IMR-90 (cell line): ENCODE measurements at regions not wholly inside any gene's neighbourhood (a gene's known extent, or its start where the extent isn't known, plus 50 kb on each side); places are given as distances from the start of the nearest gene placed in this dataset.

ENCODE experiments used
- ATAC-seq: fragments of 200-7000 bp; cut with Tn5 transposase; 2 replicates; pipeline ENCODE4 v1.9.1; 2020; ENCODE audit warnings: low read depth, mild to moderate bottlenecking, moderate library complexity
- BruUV-seq: library from RNA; stranded (reverse); fragments of 400-500 nt; replicated peaks from 2 replicates; lab custom pipeline; 2021; lab: Mats Ljungman, UMichigan
- CTCF ChIA-PET: fragments of 300-600 bp; formaldehyde crosslinking; extraction: SDS; loops from one replicate; lab custom pipeline; 2021; ENCODE audit warnings: antibody characterized with exemption; lab: Yijun Ruan, JAX
- POLR2A ChIA-PET: fragments of 300-600 bp; sonication (Branson Sonifier 250); formaldehyde crosslinking; loops from one replicate; lab custom pipeline; 2022; ENCODE audit warnings: antibody characterized with exemption; ENCODE audit not compliant: unreplicated experiment; lab: Charles Lee
- DNase-seq: peaks from one replicate; pipeline ENCODE4 v3.0.0; 2013
- H2AFZ ChIP-seq: replicated peaks from 2 replicates; pipeline ENCODE3; 2013; ENCODE audit warnings: low read length, mild to moderate bottlenecking; ENCODE audit not compliant: poor library complexity
- H2AK5ac ChIP-seq: 2 replicates; pipeline ENCODE4 v1.6.1; 2013; ENCODE audit warnings: low read depth, low read length, inconsistent platforms
- H2AK9ac ChIP-seq: replicated peaks from 2 replicates; pipeline ENCODE3; 2013; ENCODE audit warnings: mild to moderate bottlenecking, low read depth, low read length, moderate library complexity; ENCODE audit not compliant: poor library complexity
- H2BK120ac ChIP-seq: 2 replicates; pipeline ENCODE4 v1.6.1; 2013; ENCODE audit warnings: low read depth, low read length, inconsistent platforms
- H2BK15ac ChIP-seq: 3 replicates; pipeline ENCODE4 v1.6.1; 2013; ENCODE audit warnings: low read depth, low read length, inconsistent platforms
- H2BK20ac ChIP-seq: 2 replicates; pipeline ENCODE4 v1.6.1; 2013; ENCODE audit warnings: low read depth, mild to moderate bottlenecking, inconsistent platforms, low read length, moderate library complexity
- H2BK5ac ChIP-seq: 2 replicates; pipeline ENCODE4 v1.6.1; 2013; ENCODE audit warnings: mild to moderate bottlenecking, low read depth, low read length, inconsistent platforms; ENCODE audit not compliant: poor library complexity, severe bottlenecking
- H3K14ac ChIP-seq: replicated peaks from 2 replicates; pipeline ENCODE4 v1.6.1; 2013; ENCODE audit warnings: low read depth, low read length, inconsistent platforms
- H3K18ac ChIP-seq: 2 replicates; pipeline ENCODE4 v1.6.1; 2013; ENCODE audit warnings: low read depth, low read length, control low read depth
- H3K23ac ChIP-seq: 2 replicates; pipeline ENCODE4 v1.6.1; 2013; ENCODE audit warnings: low read depth, low read length, inconsistent platforms
- H3K27ac ChIP-seq: 2 replicates; pipeline ENCODE4 v1.5.1; 2013; ENCODE audit warnings: mild to moderate bottlenecking, control low read depth, low read length; ENCODE audit not compliant: insufficient read depth
- H3K27me3 ChIP-seq: 2 replicates; pipeline ENCODE4 v1.6.1; 2013; ENCODE audit warnings: low read length; ENCODE audit not compliant: control insufficient read depth, insufficient read depth
- H3K36me3 ChIP-seq: 2 replicates; pipeline ENCODE4 v1.6.1; 2013; ENCODE audit warnings: low read length, mixed read lengths; ENCODE audit not compliant: control insufficient read depth, insufficient read depth
- H3K4ac ChIP-seq: 2 replicates; pipeline ENCODE4 v1.6.1; 2013; ENCODE audit warnings: low read depth, low read length, inconsistent platforms
- H3K4me1 ChIP-seq: 2 replicates; pipeline ENCODE4 v1.6.1; 2013; ENCODE audit warnings: low read length, mixed read lengths; ENCODE audit not compliant: control insufficient read depth, insufficient read depth
- H3K4me2 ChIP-seq: 2 replicates; pipeline ENCODE4 v1.6.1; 2013; ENCODE audit warnings: low read depth, mild to moderate bottlenecking, control low read depth, low read length, moderate library complexity
- H3K4me3 ChIP-seq: 2 replicates; pipeline ENCODE4 v1.5.1; 2013; ENCODE audit warnings: low read depth, mild to moderate bottlenecking, control low read depth, low read length, moderate library complexity; ENCODE audit not compliant: insufficient read depth
- H3K56ac ChIP-seq: 2 replicates; pipeline ENCODE4 v1.6.1; 2013; ENCODE audit warnings: low read length, inconsistent platforms; ENCODE audit not compliant: insufficient read depth; ENCODE audit errors: extremely low read depth
- H3K79me1 ChIP-seq, 2 experiments: 2 replicates each; pipeline ENCODE4 v1.6.1; 2013; ENCODE audit warnings: low read length in 2 of 2, inconsistent platforms in 1 of 2, low read depth in 1 of 2
- H3K9ac ChIP-seq: 2 replicates; pipeline ENCODE4 v1.6.1; 2013; ENCODE audit warnings: low read depth, low read length, control low read depth
- H3K9me1 ChIP-seq: 2 replicates; pipeline ENCODE4 v1.6.1; 2013; ENCODE audit warnings: low read length, inconsistent platforms; ENCODE audit not compliant: insufficient read depth
- H3K9me3 ChIP-seq: 2 replicates; pipeline ENCODE4 v1.6.1; 2013; ENCODE audit warnings: low read length; ENCODE audit not compliant: control insufficient read depth, insufficient read depth
- H4K20me1 ChIP-seq: 2 replicates; pipeline ENCODE4 v1.6.1; 2013; ENCODE audit warnings: low read length, inconsistent platforms; ENCODE audit not compliant: insufficient read depth
- H4K5ac ChIP-seq: 2 replicates; pipeline ENCODE4 v1.6.1; 2013; ENCODE audit warnings: mild to moderate bottlenecking, low read depth, low read length, control low read depth
- H4K8ac ChIP-seq, 2 experiments: 2 replicates each; pipeline ENCODE4 v1.6.1; 2013; ENCODE audit warnings: low read depth in 2 of 2, low read length in 2 of 2, control low read depth in 1 of 2, inconsistent platforms in 1 of 2
- H4K91ac ChIP-seq: 2 replicates; pipeline ENCODE4 v1.6.1; 2013; ENCODE audit warnings: low read depth, low read length, inconsistent platforms; ENCODE audit not compliant: insufficient read depth
- BHLHE40 ChIP-seq: fragments of 150-350 bp; IDR thresholded peaks from 2 replicates; pipeline ENCODE4 v1.6.1; 2016; ENCODE audit warnings: mild to moderate bottlenecking, low read depth, low read length
- CEBPB ChIP-seq: IDR thresholded peaks from 2 replicates; pipeline ENCODE4 v1.6.1; 2012; ENCODE audit warnings: low read depth, low read length, improper control_type of control experiment
- CHD1 ChIP-seq: IDR thresholded peaks from 2 replicates; pipeline ENCODE4 v1.6.1; 2012; ENCODE audit warnings: low read depth, low read length, improper control_type of control experiment
- CTCF ChIP-seq: conservative IDR thresholded peaks from 2 replicates; pipeline ENCODE4 v1.5.1; 2012; ENCODE audit warnings: mild to moderate bottlenecking, low read depth, low read length, improper control_type of control experiment
- ELK1 ChIP-seq: fragments of 150-350 bp; IDR thresholded peaks from 2 replicates; pipeline ENCODE4 v1.6.1; 2016; ENCODE audit warnings: low read depth, mild to moderate bottlenecking, low read length, moderate library complexity, borderline replicate concordance
- FOS ChIP-seq: fragments of 150-350 bp; IDR thresholded peaks from 2 replicates; pipeline ENCODE4 v1.6.1; 2016; ENCODE audit warnings: low read depth, low read length
- MAFK ChIP-seq: IDR thresholded peaks from 2 replicates; pipeline ENCODE4 v1.6.1; 2012; ENCODE audit warnings: low read depth, low read length, improper control_type of control experiment
- MAZ ChIP-seq: IDR thresholded peaks from 2 replicates; pipeline ENCODE4 v1.6.1; 2012; ENCODE audit warnings: low read depth, mild to moderate bottlenecking, low read length, improper control_type of control experiment, moderate library complexity, borderline replicate concordance
- MXI1 ChIP-seq: IDR thresholded peaks from 2 replicates; pipeline ENCODE4 v1.6.1; 2012; ENCODE audit warnings: low read depth, mild to moderate bottlenecking, low read length, moderate library complexity, borderline replicate concordance
- NFE2L2 ChIP-seq: fragments of 150-350 bp; IDR thresholded peaks from 2 replicates; pipeline ENCODE4 v1.6.1; 2016; ENCODE audit warnings: low read depth, mild to moderate bottlenecking, low read length
- POLR2A ChIP-seq: IDR thresholded peaks from 2 replicates; pipeline ENCODE4 v1.6.1; 2012; ENCODE audit warnings: mild to moderate bottlenecking, low read depth, low read length
- RAD21 ChIP-seq: IDR thresholded peaks from 2 replicates; pipeline ENCODE4 v1.6.1; 2012; ENCODE audit warnings: low read length, improper control_type of control experiment
- RCOR1 ChIP-seq: IDR thresholded peaks from 2 replicates; pipeline ENCODE4 v1.6.1; 2012; ENCODE audit warnings: mild to moderate bottlenecking, low read length, improper control_type of control experiment; ENCODE audit not compliant: insufficient replicate concordance
- RFX5 ChIP-seq: IDR thresholded peaks from 2 replicates; pipeline ENCODE4 v1.8.0; 2012; ENCODE audit warnings: low read depth, mild to moderate bottlenecking, low read length, moderate library complexity
- SMC3 ChIP-seq: fragments of 150-350 bp; IDR thresholded peaks from 2 replicates; pipeline ENCODE4 v1.6.1; 2016; ENCODE audit warnings: low read depth, mild to moderate bottlenecking, antibody characterized with exemption, low read length, moderate library complexity
- dilution Hi-C: fragments of 300-500 bp; cut with HindIII; formaldehyde crosslinking; loops from one replicate; pipeline ENCODE4 v1.14.3; 2018; ENCODE audit warnings: low sequenced_read_pairs; ENCODE audit not compliant: unreplicated experiment
- in situ Hi-C: fragments of 300-500 bp; cut with MboI; formaldehyde crosslinking; loops from 3 replicates; pipeline ENCODE4 v1.14.3; 2019; ENCODE audit warnings: low sequenced_read_pairs, inconsistent platforms, mixed read lengths
- intact Hi-C: fragments of 100-400 bp; cut with micrococcal nuclease; formaldehyde crosslinking; loops from 2 replicates; pipeline ENCODE4 v1.10.0; 2022
- TF ChIP-seq, protein P1 (sequence below): fragments of 150-350 bp; IDR thresholded peaks from 2 replicates; pipeline ENCODE4 v1.6.1; 2017; ENCODE audit warnings: mild to moderate bottlenecking, antibody characterized with exemption, low read length, low read depth

DNA sequence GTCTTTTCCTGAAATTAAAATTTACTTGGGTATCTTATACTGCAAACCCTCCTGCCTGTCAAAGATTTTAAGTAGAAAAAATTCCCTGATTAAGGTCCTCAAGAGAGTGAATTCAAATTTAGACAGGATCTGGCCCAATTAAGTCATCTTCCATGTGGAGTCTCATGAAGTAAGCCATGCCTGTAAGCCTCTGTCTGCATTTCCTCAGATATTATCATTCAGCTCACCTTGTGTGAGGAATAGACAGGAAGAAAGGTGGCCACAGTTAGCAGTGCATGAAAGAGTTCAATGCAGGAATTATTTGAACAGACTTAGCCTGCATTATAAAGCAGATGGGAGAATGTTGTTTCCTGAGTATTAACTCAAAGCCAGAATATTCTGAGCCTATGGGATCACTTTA is 174.7 kb downstream of the HS3ST3A1 start:
- H3K27me3 ChIP-seq = no peaks in the 10 kb centered on the region
- H3K4ac ChIP-seq = no peak overlapping the region
- H4K20me1 ChIP-seq = no peaks in the 10 kb centered on the region
- no peak overlapping the region for H2BK20ac ChIP-seq
- H2AK5ac ChIP-seq = no peak overlapping the region; the same call in 1 of the 2 replicates
- H3K36me3 ChIP-seq = no peaks in the 10 kb centered on the region
- H3K18ac ChIP-seq = peak overlapping the region; percentile 77; the same call in 1 of the 2 replicates
- H2AFZ ChIP-seq = no peak overlapping the region
- H3K4me2 ChIP-seq = no peak overlapping the region
- H3K9me3 ChIP-seq = no peaks in the 10 kb centered on the region
- H4K8ac ChIP-seq = no peak overlapping the region
- H3K4me3 ChIP-seq = no peak overlapping the region
- in situ Hi-C loops = no loop called here
- H4K91ac ChIP-seq = no peak overlapping the region
- DNase-seq (no peak), ATAC-seq (no peak)
- H4K5ac ChIP-seq = no peak overlapping the region
- no peaks in the 10 kb centered on the region for H3K79me1 ChIP-seq
- H2BK5ac ChIP-seq = no peak overlapping the region
- no peak overlapping the region for H2BK15ac ChIP-seq
- H3K23ac ChIP-seq = no peak overlapping the region
- no peaks in the 10 kb centered on the region for H3K9me1 ChIP-seq
- no peak overlapping the region for H2AK9ac ChIP-seq
- CTCF ChIA-PET = no interaction called here
- TF ChIP-seq CEBPB = no peak
- no peak for TF ChIP-seq RAD21
- no peak for TF ChIP-seq POLR2A
- no peak for TF ChIP-seq MAZ
- TF ChIP-seq NFE2L2 = no peak
- no peak for TF ChIP-seq CTCF
- TF ChIP-seq ELK1 = no peak
- TF ChIP-seq, protein P1, sequence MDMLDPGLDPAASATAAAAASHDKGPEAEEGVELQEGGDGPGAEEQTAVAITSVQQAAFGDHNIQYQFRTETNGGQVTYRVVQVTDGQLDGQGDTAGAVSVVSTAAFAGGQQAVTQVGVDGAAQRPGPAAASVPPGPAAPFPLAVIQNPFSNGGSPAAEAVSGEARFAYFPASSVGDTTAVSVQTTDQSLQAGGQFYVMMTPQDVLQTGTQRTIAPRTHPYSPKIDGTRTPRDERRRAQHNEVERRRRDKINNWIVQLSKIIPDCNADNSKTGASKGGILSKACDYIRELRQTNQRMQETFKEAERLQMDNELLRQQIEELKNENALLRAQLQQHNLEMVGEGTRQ = no peak
- no peak for TF ChIP-seq RFX5
- no peak for TF ChIP-seq SMC3
- no peak for TF ChIP-seq RCOR1
- no peak for TF ChIP-seq BHLHE40
- TF ChIP-seq CHD1 = no peak
- no peak for TF ChIP-seq MXI1
- no peak for TF ChIP-seq FOS
- no peak for TF ChIP-seq MAFK
- POLR2A ChIA-PET = no interaction called here
- H3K4me1 ChIP-seq = peaks cover 5% of the 10 kb centered on the region; the same call in 1 of the 2 replicates
- dilution Hi-C loops = no loop called here
- no peak overlapping the region for H3K27ac ChIP-seq
- H3K14ac ChIP-seq = no peak overlapping the region
- H3K56ac ChIP-seq = no peak overlapping the region
- intact Hi-C loops = no loop called here
- BruUV-seq = no TSS peak
- H2BK120ac ChIP-seq = no peak overlapping the region
- H3K9ac ChIP-seq = no peak overlapping the region
